MM.1S (cell line): ENCODE measurements at regions not wholly inside any gene's neighbourhood (a gene's known extent, or its start where the extent isn't known, plus 50 kb on each side); places are given as distances from the start of the nearest gene placed in this dataset.

Experiments used
- CTCF ChIP-seq: fragments of 300-600 bp; sonication (generic); IDR thresholded peaks from 2 replicates; pipeline ENCODE4 v1.5.1; 2016; ENCODE audit warnings: antibody characterized with exemption, low read length, mixed read lengths
- EZH2 ChIP-seq: fragments of 300-600 bp; sonication (generic); optimal IDR thresholded peaks from 2 replicates; pipeline ENCODE3; 2017; ENCODE audit warnings: low read depth, mild to moderate bottlenecking, antibody characterized with exemption, low read length, mixed read lengths

GRCh38 chr3:128553560-128553959 is 60.6 kb upstream of the GATA2 start:
- TF ChIP-seq CTCF, result no peak
- TF ChIP-seq EZH2, result no peak
